MM.1S (cell line): ENCODE measurements at regions not wholly inside any gene's neighbourhood (a gene's known extent, or its start where the extent isn't known, plus 50 kb on each side); places are given as distances from the start of the nearest gene placed in this dataset.

Source experiments
- CTCF ChIP-seq: fragments of 300-600 bp; sonication (generic); IDR thresholded peaks from 2 replicates; pipeline ENCODE4 v1.5.1; 2016; ENCODE audit warnings: antibody characterized with exemption, low read length, mixed read lengths
- EZH2 ChIP-seq: fragments of 300-600 bp; sonication (generic); optimal IDR thresholded peaks from 2 replicates; pipeline ENCODE3; 2017; ENCODE audit warnings: low read depth, mild to moderate bottlenecking, antibody characterized with exemption, low read length, mixed read lengths
- EZH2phosphoT487 ChIP-seq: fragments of 300-600 bp; sonication (generic); IDR thresholded peaks from 2 replicates; pipeline ENCODE4 v1.6.1; 2018; ENCODE audit warnings: antibody characterized with exemption, low read length

GRCh38 chr10:81027706-81028105 lies 490.0 kb downstream of the SH2D4B start:
- TF ChIP-seq CTCF = no peak
- no peak for TF ChIP-seq EZH2
- TF ChIP-seq EZH2phosphoT487 = no peak
